ENCODE measurements at regions not wholly inside any gene's neighbourhood (a gene's known extent, or its start where the extent isn't known, plus 50 kb on each side); places are given as distances from the start of the nearest gene placed in this dataset.

DNA sequence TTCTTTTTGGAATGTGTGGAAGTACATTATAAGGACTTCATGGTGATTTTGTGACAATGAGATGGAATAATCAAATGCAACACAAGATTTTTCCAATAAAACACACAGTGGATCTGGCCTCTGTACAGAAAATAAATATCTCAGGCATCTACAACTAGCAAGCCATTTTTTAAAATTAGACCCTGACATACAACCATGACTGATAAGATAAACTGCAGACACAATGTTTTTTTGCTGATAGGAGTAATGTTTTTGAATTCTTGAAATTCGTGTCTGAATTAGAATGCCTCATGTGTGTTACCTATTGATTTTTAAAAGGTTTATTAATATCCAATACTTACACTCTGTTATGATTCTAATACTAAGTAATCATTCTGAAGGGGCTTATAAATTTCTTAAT, 328.1 kb downstream of the HGF start:
- TF ChIP-seq, protein P1, sequence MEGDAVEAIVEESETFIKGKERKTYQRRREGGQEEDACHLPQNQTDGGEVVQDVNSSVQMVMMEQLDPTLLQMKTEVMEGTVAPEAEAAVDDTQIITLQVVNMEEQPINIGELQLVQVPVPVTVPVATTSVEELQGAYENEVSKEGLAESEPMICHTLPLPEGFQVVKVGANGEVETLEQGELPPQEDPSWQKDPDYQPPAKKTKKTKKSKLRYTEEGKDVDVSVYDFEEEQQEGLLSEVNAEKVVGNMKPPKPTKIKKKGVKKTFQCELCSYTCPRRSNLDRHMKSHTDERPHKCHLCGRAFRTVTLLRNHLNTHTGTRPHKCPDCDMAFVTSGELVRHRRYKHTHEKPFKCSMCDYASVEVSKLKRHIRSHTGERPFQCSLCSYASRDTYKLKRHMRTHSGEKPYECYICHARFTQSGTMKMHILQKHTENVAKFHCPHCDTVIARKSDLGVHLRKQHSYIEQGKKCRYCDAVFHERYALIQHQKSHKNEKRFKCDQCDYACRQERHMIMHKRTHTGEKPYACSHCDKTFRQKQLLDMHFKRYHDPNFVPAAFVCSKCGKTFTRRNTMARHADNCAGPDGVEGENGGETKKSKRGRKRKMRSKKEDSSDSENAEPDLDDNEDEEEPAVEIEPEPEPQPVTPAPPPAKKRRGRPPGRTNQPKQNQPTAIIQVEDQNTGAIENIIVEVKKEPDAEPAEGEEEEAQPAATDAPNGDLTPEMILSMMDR (optimal IDR thresholded peaks at IDR 0.05 in 1 of 3, IDR thresholded peaks at IDR 0.05 in 1 of 3, conservative IDR thresholded peaks at IDR 0.05 in 1 of 3; ENCODE audit: extremely low read depth in 1 of 3, insufficient read depth in 2 of 3, low read length in 3 of 3) = no peak
- no peak for TF ChIP-seq EZH2 (IDR thresholded peaks at IDR 0.05; ENCODE audit: low read length)
